ENCODE measurements at regions not wholly inside any gene's neighbourhood (a gene's known extent, or its start where the extent isn't known, plus 50 kb on each side); places are given as distances from the start of the nearest gene placed in this dataset.
"Not testable (repeated sequence)": the region's sequence is repeated elsewhere in the genome, so short reads cannot be mapped to it uniquely, and the experiment has no call there.

GRCh38 chr6:91268941-91269340 is 682.1 kb upstream of the MAP3K7 start:
- DNase-seq (ENCODE audit: extremely low spot score, insufficient read length, low read depth) (no peak), FAIRE-seq (no peak)

GRCh38 chr6:91267246-91267645 is 680.4 kb upstream of the MAP3K7 start:
- FAIRE-seq (no peak), DNase-seq (ENCODE audit: extremely low spot score, insufficient read length, low read depth) (no peak)

- FAIRE-seq: no peak
- no peak for DNase-seq (ENCODE audit: extremely low spot score, insufficient read length, low read depth)
Measured at GRCh38 chr6:91266156-91266555, 679.3 kb upstream of the MAP3K7 start.

GRCh38 chr6:91243436-91243835 is 656.6 kb upstream of the MAP3K7 start:
- FAIRE-seq: no peak

GRCh38 chr6:91242614-91242949 is 655.7 kb upstream of the MAP3K7 start:
- DNase-seq (ENCODE audit: extremely low spot score, insufficient read length, low read depth) (no peak), FAIRE-seq (no peak)

More at GRCh38 chr6:91243436-91243835, 656.6 kb upstream of the MAP3K7 start:
- DNase-seq (ENCODE audit: extremely low spot score, insufficient read length, low read depth): no peak

- no peak for DNase-seq (ENCODE audit: extremely low spot score, insufficient read length, low read depth)
- FAIRE-seq: no peak
Measured at GRCh38 chr6:91241946-91242613, 655.2 kb upstream of the MAP3K7 start.

GRCh38 chr6:91240878-91241603 is 654.2 kb upstream of the MAP3K7 start:
- DNase-seq (ENCODE audit: extremely low spot score, insufficient read length, low read depth): no peak
- no peak for FAIRE-seq

- no peak for FAIRE-seq
- no peak for DNase-seq (ENCODE audit: extremely low spot score, insufficient read length, low read depth)
Measured at GRCh38 chr6:91221072-91221720, 634.3 kb upstream of the MAP3K7 start.

GRCh38 chr6:91213229-91213901 is 626.5 kb upstream of the MAP3K7 start:
- FAIRE-seq (no peak), DNase-seq (ENCODE audit: extremely low spot score, insufficient read length, low read depth) (no peak)

GRCh38 chr6:91198588-91199255 is 611.9 kb upstream of the MAP3K7 start:
- DNase-seq (ENCODE audit: extremely low spot score, insufficient read length, low read depth) (no peak), FAIRE-seq (no peak)

- DNase-seq (ENCODE audit: extremely low spot score, insufficient read length, low read depth): no peak
- FAIRE-seq: no peak
Measured at GRCh38 chr6:91196729-91197128, 609.9 kb upstream of the MAP3K7 start.

- no peak for DNase-seq (ENCODE audit: extremely low spot score, insufficient read length, low read depth)
- no peak for FAIRE-seq
Measured at GRCh38 chr6:91193446-91193845, 606.6 kb upstream of the MAP3K7 start.

GRCh38 chr6:91190041-91190440 is 603.2 kb upstream of the MAP3K7 start:
- DNase-seq (ENCODE audit: extremely low spot score, insufficient read length, low read depth); FAIRE-seq: not testable (repeated sequence)

GRCh38 chr6:91185072-91185471 is 598.2 kb upstream of the MAP3K7 start:
- no peak for DNase-seq (ENCODE audit: extremely low spot score, insufficient read length, low read depth)
- no peak for FAIRE-seq

GRCh38 chr6:91181416-91181815 is 594.5 kb upstream of the MAP3K7 start:
- FAIRE-seq (no peak), DNase-seq (ENCODE audit: extremely low spot score, insufficient read length, low read depth) (no peak)

GRCh38 chr6:91173651-91174050 is 586.8 kb upstream of the MAP3K7 start:
- DNase-seq (ENCODE audit: extremely low spot score, insufficient read length, low read depth) (no peak), FAIRE-seq (no peak)

GRCh38 chr6:91173186-91173585 is 586.3 kb upstream of the MAP3K7 start:
- no peak for FAIRE-seq

GRCh38 chr6:91171754-91172462 is 585.0 kb upstream of the MAP3K7 start:
- FAIRE-seq: no peak
- no peak for DNase-seq (ENCODE audit: extremely low spot score, insufficient read length, low read depth)

More at GRCh38 chr6:91173186-91173585, 586.3 kb upstream of the MAP3K7 start:
- no peak for DNase-seq (ENCODE audit: extremely low spot score, insufficient read length, low read depth)

GRCh38 chr6:91167846-91168245 is 581.0 kb upstream of the MAP3K7 start:
- no peak for DNase-seq (ENCODE audit: extremely low spot score, insufficient read length, low read depth)
- no peak for FAIRE-seq

All from GM18507 (cell line).